ENCODE measurements at regions not wholly inside any gene's neighbourhood (a gene's known extent, or its start where the extent isn't known, plus 50 kb on each side); places are given as distances from the start of the nearest gene placed in this dataset.

GRCh38 chr6:25026723-25027122 is 91.0 kb upstream of the RIPOR2 start:
- DNase-seq (ENCODE audit: insufficient read length, low spot score) = no peak
- FAIRE-seq = no peak
- TF ChIP-seq CTCF (IDR thresholded peaks at IDR 0.05; ENCODE audit: insufficient read depth, missing control alignments) = no peak

- FAIRE-seq (no peak), DNase-seq (ENCODE audit: insufficient read length, low spot score) (no peak)
- TF ChIP-seq CTCF (IDR thresholded peaks at IDR 0.05; ENCODE audit: insufficient read depth, missing control alignments) = no peak
Observed at GRCh38 chr6:25027221-25027916, 91.6 kb upstream of the RIPOR2 start.

- no peak for DNase-seq (ENCODE audit: insufficient read length, low spot score)
- FAIRE-seq = no peak
- no peak for TF ChIP-seq CTCF (IDR thresholded peaks at IDR 0.05; ENCODE audit: insufficient read depth, missing control alignments)
Observed at GRCh38 chr6:25028328-25028727, 92.6 kb upstream of the RIPOR2 start.

- no peak for TF ChIP-seq CTCF (IDR thresholded peaks at IDR 0.05; ENCODE audit: insufficient read depth, missing control alignments)
- FAIRE-seq (no peak), DNase-seq (ENCODE audit: insufficient read length, low spot score) (no peak)
Observed at GRCh38 chr6:25032934-25033333, 97.2 kb upstream of the RIPOR2 start.

GRCh38 chr6:25034431-25034921 is 98.7 kb upstream of the RIPOR2 start:
- DNase-seq (ENCODE audit: insufficient read length, low spot score) (no peak), FAIRE-seq (no peak)
- no peak for TF ChIP-seq CTCF (IDR thresholded peaks at IDR 0.05; ENCODE audit: insufficient read depth, missing control alignments)

- DNase-seq (ENCODE audit: insufficient read length, low spot score) = no peak
- TF ChIP-seq CTCF (IDR thresholded peaks at IDR 0.05; ENCODE audit: insufficient read depth, missing control alignments) = no peak
- no peak for FAIRE-seq
Observed at GRCh38 chr6:25035174-25035511, 99.4 kb upstream of the RIPOR2 start.
